SK-N-SH (cell line): ENCODE measurements at regions not wholly inside any gene's neighbourhood (a gene's known extent, or its start where the extent isn't known, plus 50 kb on each side); places are given as distances from the start of the nearest gene placed in this dataset.

Source experiments
- SMC3 ChIP-seq: IDR thresholded peaks from 2 replicates; pipeline ENCODE4 v1.6.1; 2012; ENCODE audit warnings: low read depth, low read length, improper control_type of control experiment
- TF ChIP-seq, protein P1 (sequence below): fragments of 200-600 bp; sonication (generic); IDR thresholded peaks from 2 replicates; pipeline ENCODE4 v1.6.1; 2017; ENCODE audit warnings: antibody characterized with exemption, mild to moderate bottlenecking, moderate library complexity

DNA sequence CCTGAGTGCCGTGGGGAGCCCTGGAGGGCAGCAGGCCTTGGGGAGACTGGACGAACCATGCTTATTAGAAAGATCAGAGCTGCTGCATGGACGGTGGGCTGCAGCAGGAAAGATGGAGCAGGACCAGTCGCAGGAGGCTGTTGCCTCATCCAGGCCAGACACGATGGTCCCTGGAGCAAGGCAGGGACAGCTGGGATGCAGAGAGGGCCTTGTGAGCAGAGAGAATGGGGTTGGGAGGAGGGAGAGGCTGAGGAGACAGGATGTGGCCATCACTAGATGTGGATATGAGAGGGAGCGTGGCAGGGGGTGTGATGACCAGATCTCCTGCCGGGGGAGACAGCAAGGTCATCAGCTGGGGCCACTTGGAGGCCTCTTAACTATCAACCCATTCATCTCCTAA lies 727.6 kb downstream of the PTPRU start:
- TF ChIP-seq, protein P1, sequence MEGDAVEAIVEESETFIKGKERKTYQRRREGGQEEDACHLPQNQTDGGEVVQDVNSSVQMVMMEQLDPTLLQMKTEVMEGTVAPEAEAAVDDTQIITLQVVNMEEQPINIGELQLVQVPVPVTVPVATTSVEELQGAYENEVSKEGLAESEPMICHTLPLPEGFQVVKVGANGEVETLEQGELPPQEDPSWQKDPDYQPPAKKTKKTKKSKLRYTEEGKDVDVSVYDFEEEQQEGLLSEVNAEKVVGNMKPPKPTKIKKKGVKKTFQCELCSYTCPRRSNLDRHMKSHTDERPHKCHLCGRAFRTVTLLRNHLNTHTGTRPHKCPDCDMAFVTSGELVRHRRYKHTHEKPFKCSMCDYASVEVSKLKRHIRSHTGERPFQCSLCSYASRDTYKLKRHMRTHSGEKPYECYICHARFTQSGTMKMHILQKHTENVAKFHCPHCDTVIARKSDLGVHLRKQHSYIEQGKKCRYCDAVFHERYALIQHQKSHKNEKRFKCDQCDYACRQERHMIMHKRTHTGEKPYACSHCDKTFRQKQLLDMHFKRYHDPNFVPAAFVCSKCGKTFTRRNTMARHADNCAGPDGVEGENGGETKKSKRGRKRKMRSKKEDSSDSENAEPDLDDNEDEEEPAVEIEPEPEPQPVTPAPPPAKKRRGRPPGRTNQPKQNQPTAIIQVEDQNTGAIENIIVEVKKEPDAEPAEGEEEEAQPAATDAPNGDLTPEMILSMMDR = no peak
- no peak for TF ChIP-seq SMC3
